GM12875 (cell line): ENCODE measurements at regions not wholly inside any gene's neighbourhood (a gene's known extent, or its start where the extent isn't known, plus 50 kb on each side); places are given as distances from the start of the nearest gene placed in this dataset.

Experiments used
- H3K4me3 ChIP-seq: one replicate; pipeline ENCODE4 v1.5.1; 2011; ENCODE audit warnings: low read depth, low read length, control low read depth
- TF ChIP-seq, protein P1 (sequence below): IDR thresholded peaks from 2 replicates; pipeline ENCODE4 v1.5.1; 2011; ENCODE audit warnings: low read depth, mild to moderate bottlenecking, control low read depth, inconsistent platforms, low read length, moderate library complexity, borderline replicate concordance; ENCODE audit not compliant: insufficient read depth

- TF ChIP-seq, protein P1, sequence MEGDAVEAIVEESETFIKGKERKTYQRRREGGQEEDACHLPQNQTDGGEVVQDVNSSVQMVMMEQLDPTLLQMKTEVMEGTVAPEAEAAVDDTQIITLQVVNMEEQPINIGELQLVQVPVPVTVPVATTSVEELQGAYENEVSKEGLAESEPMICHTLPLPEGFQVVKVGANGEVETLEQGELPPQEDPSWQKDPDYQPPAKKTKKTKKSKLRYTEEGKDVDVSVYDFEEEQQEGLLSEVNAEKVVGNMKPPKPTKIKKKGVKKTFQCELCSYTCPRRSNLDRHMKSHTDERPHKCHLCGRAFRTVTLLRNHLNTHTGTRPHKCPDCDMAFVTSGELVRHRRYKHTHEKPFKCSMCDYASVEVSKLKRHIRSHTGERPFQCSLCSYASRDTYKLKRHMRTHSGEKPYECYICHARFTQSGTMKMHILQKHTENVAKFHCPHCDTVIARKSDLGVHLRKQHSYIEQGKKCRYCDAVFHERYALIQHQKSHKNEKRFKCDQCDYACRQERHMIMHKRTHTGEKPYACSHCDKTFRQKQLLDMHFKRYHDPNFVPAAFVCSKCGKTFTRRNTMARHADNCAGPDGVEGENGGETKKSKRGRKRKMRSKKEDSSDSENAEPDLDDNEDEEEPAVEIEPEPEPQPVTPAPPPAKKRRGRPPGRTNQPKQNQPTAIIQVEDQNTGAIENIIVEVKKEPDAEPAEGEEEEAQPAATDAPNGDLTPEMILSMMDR = no peak
- no peak overlapping the region for H3K4me3 ChIP-seq
Measured at GRCh38 chr16:55040366-55041086, 109.9 kb downstream of the IRX5 start.

DNA sequence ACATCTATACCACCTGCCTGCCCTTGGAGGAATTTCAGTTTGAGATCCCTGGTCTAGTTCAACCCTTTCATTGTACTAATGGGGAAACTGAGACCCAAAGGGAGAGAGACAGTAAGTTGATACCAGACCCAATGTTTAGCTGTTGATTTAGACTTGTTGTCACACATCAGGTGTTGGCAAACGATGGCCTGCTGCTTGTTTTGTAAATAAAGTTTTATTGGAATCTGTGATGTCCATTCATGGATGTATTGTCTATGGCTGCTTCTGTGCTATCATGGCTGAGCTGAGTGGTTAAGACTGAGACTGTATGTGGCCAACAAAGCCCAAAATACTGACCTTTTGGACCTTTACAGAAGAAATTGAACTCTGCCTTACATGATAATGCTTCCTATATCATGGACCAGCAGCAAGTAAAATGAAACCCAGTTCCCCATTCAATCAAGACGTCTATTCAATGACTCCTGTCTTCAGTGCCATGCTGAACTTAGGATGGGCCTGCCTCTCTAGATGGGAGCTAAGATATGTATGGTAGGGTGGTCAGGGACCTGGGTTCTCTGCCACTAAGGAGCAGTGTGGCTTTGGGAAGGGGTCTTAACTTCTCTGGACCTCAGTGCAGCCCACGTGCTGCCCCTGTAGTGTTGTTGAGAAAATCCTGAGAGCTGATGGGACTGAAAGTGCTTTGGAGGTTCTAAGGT is 111.0 kb downstream of the IRX5 start:
- TF ChIP-seq, protein P1 = no peak
- H3K4me3 ChIP-seq = no peak overlapping the region

- TF ChIP-seq, protein P1 = no peak
Measured at GRCh38 chr16:55042556-55043432, 112.1 kb downstream of the IRX5 start.

DNA sequence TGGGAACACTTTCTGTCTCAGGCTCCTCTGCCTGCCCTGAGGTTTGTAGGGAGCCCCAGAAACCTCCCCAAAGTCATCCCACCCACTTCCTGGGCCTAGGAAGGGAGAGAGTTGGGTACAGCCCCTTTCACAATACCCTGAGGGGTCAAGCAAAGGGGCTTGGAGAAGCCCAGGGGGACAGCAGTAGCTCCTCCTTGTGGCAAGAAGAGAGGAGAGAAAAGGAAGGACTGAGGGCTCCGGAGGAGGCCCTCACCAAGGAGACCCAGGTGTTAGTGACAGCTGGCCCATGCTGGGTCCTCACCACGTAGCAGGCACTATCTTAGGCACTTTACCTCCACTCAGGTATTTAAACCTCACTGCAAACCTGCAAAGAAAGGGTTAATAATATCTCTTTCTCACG is 112.8 kb downstream of the IRX5 start:
- TF ChIP-seq, protein P1 = no peak
- no peak overlapping the region for H3K4me3 ChIP-seq

More at GRCh38 chr16:55042556-55043432, 112.1 kb downstream of the IRX5 start:
- H3K4me3 ChIP-seq = no peak overlapping the region

DNA sequence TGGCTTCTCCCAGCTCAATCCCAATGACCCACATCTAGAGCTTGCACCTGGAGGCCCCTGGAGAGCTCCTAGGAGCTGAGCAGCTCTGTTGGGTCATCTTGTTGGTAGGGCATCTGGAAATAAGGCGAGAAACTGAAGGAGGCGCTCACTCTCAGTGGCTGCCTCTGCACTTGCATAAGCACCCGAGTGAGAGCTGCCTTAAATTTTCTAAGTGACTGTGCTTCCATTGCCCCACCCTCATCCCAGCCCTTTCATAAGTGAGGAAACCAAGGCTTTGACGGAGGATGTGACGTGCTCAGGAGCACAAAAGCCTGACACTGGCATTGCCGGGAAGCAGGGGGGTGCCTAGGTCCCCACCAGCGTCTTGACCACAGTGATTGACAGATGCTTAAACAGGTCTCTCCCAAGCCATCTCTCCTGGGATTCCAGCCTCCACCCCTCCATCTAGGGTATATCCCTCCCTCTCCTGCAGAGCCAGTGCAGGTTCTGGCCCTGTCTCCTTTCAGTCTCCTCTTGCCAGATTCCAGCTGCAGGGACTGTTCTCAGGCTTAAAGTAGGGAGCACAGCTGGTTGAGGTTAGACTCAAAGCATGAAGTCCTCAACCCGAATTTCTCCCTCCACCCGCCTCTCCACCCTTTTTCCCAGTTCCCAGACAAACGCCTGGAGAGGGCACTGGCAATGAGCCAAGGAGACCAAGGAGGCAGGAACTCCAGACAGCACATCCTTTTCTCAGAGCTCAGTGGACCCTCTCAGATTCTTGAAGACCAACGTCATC is 113.7 kb downstream of the IRX5 start:
- TF ChIP-seq, protein P1 = no peak

GRCh38 chr16:55045329-55045728 is 114.7 kb downstream of the IRX5 start:
- TF ChIP-seq, protein P1 = no peak
- no peak overlapping the region for H3K4me3 ChIP-seq

More for the DNA sequence above, 113.7 kb downstream of the IRX5 start:
- H3K4me3 ChIP-seq = no peak overlapping the region
